HG02884 (cell line): ENCODE measurements at regions not wholly inside any gene's neighbourhood (a gene's known extent, or its start where the extent isn't known, plus 50 kb on each side); places are given as distances from the start of the nearest gene placed in this dataset.
A peak's percentile ranks its signal among the peaks of the same experiment; 100 is the strongest.

Experiments
- ATAC-seq: cut with Tn5 transposase; IDR thresholded peaks from one replicate; pipeline ENCODE4 v1.9.1; 2021; ENCODE audit warnings: mild to moderate bottlenecking, moderate library complexity; ENCODE audit not compliant: unreplicated experiment

- ATAC-seq: no peak
Observed at GRCh38 chr13:30359991-30360390, 52.6 kb upstream of the KATNAL1 start.

DNA sequence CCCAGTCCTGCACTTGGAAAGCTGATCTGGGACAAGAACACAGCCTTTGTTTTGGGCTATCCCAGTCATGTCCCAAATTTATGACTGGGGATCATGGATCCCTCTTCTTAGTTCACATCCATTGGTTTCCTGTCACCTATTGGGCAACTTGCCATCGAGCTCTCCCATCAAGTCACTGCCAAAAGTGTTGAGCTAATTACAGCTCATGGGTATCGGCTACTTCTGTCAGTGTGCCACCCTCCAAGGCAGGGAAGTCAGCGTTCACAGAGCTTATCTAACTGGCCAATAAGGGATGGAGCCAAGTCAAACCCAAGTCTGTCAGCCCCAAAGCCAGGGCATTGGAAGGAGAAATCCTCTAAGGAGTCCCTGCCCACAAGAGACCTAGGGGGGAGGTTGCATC, 53.2 kb upstream of the KATNAL1 start:
- no peak for ATAC-seq

DNA sequence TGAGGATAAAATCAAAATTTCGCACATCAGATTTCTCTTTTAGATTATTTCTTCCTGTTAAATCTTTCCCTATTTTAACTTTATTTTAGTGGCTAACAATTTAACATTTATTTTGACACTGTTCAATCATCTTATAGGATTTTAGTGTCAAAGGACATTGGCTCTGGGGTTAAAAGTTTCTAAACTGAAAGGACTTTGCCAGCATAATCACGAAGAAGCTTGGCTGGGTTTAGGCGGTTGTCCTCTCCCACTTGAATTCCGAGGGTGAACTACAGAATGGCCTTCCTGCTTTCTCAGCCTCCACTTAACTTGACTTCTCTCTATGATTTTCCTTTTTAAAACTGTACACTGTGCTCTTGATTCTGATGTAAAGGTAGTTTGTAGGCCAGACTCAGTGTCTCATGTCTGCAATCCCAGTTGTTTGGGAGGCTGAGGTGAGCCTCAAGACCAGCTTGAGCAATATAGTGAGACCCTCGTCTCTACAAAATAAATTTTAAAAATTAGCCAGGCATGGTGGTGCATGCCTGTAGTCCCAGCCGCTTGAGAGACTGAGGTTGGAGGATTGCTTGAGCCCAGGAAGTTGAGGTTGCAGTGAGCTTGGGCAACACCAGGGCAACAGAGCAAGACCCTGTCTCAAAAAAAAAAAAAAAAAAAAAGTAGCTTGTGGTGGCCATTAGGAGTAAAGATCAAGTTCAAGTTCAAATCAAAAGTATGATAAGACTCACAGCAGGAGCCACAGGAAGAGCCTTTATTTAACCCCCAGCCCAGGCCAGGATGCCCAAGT, 54.8 kb upstream of the KATNAL1 start:
- no peak for ATAC-seq

DNA sequence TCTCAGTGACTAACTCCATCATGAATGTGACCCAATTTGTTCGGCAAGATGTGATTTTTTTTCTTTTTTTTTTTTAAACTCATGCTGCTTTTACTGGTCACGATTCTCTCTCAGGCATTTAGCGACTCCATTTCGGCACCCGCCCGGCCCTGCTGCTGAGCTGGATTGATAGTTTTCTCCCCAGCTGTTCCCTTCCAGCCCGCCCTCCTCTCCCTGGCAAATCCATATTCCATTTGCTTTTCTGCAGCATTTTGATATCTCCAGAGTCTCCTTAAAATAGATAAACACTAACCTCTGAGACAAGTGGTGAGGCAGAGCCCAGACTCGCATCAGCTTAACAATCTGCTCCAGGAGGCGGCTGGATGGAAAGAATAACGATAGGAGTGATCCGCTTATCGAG, 55.5 kb upstream of the KATNAL1 start:
- no peak for ATAC-seq

DNA sequence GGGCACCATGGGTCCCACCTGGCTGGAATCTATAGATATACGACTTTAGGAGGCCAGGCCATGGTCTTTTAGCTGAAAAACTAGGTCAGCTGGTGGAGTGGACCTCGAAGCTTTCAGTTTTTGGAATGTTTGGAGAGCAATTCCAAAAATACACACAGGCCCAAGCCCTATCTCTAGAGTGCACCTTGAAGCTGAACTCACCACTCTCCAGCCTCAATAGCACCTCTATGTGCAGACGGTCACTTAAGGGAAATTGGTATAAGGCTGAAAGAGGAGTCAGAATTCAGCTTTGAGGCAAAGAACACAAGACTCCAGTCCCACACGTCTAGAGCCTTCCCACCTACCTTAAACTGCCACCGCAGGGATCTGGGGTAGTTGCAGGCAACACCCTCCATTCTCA, 56.4 kb upstream of the KATNAL1 start:
- no peak for ATAC-seq

DNA sequence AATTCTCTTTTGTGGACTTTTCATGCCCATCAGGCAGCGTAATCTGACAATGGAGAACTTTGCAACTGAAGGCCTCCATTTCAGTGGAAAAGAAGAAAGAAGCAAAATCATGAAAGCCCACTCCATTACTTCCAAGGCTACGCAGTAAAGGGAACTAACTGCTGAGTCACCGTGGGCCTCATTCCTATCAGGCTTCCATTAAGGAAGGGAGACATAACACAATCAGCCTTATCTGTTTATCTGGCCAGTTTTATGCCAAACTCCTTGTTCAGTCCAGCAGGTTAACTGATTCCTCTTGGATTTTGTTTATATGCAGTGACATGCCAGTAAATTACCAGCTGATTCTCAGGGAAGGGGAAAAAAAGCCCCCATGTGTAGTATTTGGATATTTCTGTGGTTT, 56.8 kb upstream of the KATNAL1 start:
- ATAC-seq: no peak

DNA sequence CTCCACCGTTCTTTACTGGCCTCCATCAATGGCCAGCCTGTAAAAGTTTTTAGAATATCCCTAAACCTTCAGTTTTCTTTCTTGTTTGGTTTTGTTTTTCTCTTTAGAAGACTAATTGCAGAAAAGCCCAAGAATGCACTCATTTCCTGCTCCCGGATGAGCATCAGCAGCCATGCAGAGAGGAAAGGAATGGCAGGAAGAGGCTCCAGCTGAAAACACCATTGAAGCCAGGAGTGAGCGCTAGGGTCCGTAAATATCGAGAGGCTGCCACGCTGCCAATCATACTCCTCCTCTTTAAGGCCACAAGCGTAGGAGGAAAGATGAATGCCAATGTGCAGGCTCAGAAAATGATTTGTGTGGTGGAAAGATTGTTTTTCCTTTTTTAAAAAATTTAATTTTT, 57.4 kb upstream of the UBE2L5 start:
- no peak for ATAC-seq

DNA sequence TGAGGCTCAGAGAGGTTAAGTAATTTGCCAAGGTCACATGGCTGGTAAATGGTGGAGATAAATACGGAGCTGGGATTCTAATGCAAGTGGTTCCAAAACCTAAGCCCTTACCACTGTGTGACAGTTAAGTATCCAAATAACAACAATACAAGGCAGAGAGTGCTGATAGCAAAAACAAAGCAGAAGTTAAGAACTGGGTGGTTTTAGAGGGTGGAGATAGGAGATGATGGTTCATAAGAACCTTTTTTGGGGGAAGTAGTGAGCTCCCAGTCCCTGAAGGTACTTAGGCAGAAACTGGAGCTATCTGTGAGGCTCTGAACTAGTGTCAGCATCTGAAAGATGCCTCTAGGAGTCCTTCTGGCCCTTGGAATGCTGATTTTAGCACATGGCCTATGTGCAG, 56.2 kb upstream of the UBE2L5 start:
- no peak for ATAC-seq

DNA sequence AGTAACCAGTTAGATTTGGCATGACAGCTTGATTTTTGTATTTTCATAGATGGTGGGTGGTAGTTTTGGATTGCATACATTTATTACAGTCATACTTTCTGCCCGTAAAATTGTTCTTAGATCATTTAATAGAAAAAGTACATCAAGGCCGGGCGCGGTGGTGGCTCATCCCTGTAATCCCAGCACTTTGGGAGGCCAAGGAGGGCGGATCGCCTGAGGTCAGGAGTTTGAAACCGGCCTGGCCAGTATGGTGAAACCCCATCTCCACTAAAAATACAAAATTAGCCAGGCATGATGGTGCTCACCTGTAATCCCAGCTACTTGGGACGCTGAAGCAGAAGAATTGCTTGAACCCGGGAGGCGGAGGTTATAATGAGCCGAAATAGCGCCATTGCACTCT, 55.0 kb upstream of the UBE2L5 start:
- no peak for ATAC-seq

DNA sequence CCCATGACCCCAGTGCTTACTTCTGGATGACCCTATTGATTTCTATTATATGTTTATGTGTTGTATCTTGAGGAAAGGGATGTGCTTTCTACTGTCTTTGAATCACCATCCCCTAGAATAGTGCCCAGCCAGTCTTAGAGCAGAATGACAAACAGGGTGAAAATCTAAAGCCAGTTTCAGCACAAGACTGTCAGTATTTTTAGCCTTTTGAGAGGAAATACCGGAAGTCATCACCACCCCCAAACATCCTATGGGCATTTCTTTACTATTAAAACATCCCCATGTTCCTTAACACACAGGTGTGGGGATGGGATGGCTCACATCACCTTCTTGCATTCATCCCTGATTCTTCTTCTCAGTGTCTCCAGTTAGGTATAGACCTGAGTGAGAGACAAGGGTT, 52.1 kb upstream of the UBE2L5 start:
- ATAC-seq: no peak

DNA sequence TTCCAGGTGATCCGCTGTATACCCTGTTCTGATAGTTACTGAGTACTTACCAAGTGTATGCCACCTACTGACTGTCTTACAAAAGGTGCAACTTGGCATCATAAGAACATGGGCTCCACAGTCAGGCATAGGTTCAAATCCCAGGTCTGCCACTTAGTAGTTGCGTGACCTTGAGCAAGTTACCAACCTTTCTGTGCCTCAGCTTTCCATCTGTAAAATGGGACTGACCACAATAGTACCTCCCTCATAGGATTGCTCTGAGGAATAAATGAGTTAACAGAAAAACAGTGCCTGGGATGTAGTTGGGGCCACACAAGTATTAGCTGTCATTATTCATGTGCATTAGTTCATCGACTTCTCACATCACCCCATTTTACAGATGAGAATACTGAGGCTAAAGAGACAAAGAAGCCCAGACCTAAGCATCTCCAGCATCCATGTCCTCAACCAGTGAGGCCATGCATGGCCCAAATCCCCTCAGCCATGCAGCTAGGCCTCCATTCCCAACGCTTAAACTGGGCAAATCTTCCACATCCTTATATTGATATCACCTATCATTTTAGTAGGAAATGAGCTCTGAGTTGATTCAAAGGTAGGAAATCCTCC, 51.3 kb upstream of the UBE2L5 start:
- no peak for ATAC-seq

DNA sequence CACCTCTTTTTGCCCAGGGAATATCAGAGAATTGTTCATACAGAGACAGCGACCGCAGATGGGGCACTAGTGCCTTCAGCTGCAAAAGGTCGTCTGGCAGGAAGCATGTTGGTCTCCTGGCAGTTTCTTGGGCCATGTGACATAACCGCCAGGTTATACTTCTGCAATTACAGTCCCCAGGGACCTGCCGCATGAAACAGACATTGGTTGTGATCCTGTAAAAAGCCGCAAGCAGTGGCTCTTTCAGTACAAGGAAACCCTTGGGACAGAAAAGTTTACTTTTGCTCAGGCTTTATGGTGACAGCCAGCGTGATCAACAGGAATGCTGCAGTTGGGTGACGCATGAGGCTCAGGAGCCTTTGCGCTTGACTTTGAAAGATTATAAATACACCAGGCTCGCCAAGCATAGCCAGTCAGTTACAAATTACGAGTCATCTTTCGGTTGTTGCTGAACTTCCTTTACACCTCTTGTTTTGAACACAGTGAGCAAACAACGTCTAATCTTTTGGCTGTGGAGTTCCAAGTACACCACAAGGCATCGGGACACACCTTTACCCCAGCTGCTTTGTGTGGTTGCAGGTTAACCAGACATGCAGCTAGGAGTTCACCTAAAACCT, 50.5 kb upstream of the UBE2L5 start:
- ATAC-seq: peak; percentile 64
